Body of pancreas (tissue), 4 donors: ENCODE measurements at regions not wholly inside any gene's neighbourhood (a gene's known extent, or its start where the extent isn't known, plus 50 kb on each side); places are given as distances from the start of the nearest gene placed in this dataset.

ENCODE experiments used
- ATAC-seq: fragments of 150-250 bp; one replicate; pipeline ENCODE4 v1.9.1; 2016
- DNase-seq, 4 donors: peaks; one replicate each; pipeline ENCODE4 v3.0.0-alpha.2; 2019
- H3K27ac ChIP-seq, 4 donors: fragments of 200-600 bp; sonication (generic); 1 replicate in 3 of 4; 2 replicates in 1 of 4; pipeline versions ENCODE4 v1.5.1 to v1.6.1; 2016 to 2019; ENCODE audit warnings: mild to moderate bottlenecking in 1 of 4, mixed read lengths in 1 of 4, moderate library complexity in 1 of 4
- H3K27me3 ChIP-seq, 2 donors: fragments of 200-600 bp; sonication (generic); one replicate each; pipeline ENCODE4 v1.6.0; 2016; ENCODE audit warnings: mild to moderate bottlenecking in 1 of 2
- H3K36me3 ChIP-seq, 2 donors: fragments of 200-600 bp; sonication (generic); replicated peaks in 1 of 2; 2 replicates each; pipeline ENCODE4 v1.5.1; 2016; ENCODE audit warnings: low read depth in 2 of 2; ENCODE audit not compliant: insufficient read depth in 1 of 2
- H3K4me1 ChIP-seq: fragments of 200-600 bp; sonication (generic); one replicate; pipeline ENCODE4 v1.6.0; 2016
- H3K4me3 ChIP-seq, 2 donors: fragments of 200-600 bp; sonication (generic); 1 replicate in 1 of 2; 2 replicates in 1 of 2; pipeline ENCODE4 v1.5.1; 2016 to 2019
- H3K9me3 ChIP-seq, 3 donors: fragments of 200-600 bp; sonication (generic); 1 replicate in 2 of 3; 2 replicates in 1 of 3; pipeline ENCODE4 v1.5.1; 2016
- POLR2A ChIP-seq, 3 donors: fragments of 450-650 bp; IDR thresholded peaks; one replicate each; pipeline ENCODE4 v1.6.1; 2016; ENCODE audit warnings: antibody characterized with exemption in 3 of 3, mild to moderate bottlenecking in 2 of 3
- WGBS, 2 donors: methylation state at CpG; one replicate each; pipeline ENCODE4 v1.1.5; 2017; 5-methylcytosine and 5-hydroxymethylcytosine counted together
- intact Hi-C: fragments of 100-400 bp; cut with DNase I; formaldehyde crosslinking; loops from one replicate; pipeline ENCODE4 v1.15.1; 2023
- TF ChIP-seq, protein P1 (sequence below), 7 experiments: fragments of 450-650 bp in 4 of 7; fragments of 200-600 bp in 3 of 7; sonication (generic) in 3 of 7; IDR thresholded peaks; one replicate each; pipeline ENCODE4 v1.5.1; 2016 to 2019; ENCODE audit warnings: antibody characterized with exemption in 7 of 7

DNA sequence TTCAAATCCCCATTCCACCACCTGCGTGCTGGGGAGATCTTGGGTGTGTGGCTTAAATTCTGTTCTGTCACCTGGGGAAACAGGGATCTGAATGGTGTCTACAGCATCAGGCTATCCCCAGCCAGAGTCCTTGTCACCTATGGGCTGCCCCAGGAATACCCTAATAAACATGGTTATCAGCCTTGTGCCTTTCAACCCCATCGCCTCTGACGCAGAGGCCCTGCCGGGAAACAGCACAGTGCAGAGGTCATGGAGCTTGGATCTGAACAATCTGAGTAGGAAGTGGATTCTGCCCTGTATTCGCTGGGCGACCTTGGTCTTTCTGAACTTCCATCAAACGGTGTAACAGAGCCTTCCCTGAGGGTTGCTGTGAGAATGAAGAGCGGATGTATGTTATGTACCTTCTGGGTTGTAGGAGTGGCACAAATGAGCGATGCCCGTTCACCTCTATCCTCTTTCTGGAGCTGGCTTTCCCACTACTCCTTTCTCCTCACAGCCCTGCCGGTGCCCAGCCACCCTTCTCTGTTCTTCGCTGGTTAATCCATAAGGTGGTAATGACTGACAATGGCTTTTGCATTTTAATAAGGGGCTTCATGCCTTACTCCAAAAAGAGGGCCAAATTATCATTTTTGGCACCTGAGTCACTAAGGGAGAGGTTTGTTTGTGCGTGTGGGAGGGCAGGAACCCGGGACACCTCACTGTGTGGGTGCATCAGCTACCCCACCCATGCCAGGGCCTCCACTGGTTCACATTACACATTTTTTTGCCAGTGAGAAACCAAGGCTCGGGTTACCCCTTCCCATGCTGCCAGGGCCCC, 256.5 kb downstream of the MYCN start:
- ATAC-seq: no peak
- no peaks in the 10 kb centered on the region for H3K36me3 ChIP-seq
- no peaks in the 10 kb centered on the region for H3K4me1 ChIP-seq
- H3K4me3 ChIP-seq: no peak overlapping the region
- H3K9me3 ChIP-seq: no peaks in the 10 kb centered on the region
- intact Hi-C loops: no loop called here
- no peak for DNase-seq
- H3K27ac ChIP-seq: no peak overlapping the region
- TF ChIP-seq, protein P1, sequence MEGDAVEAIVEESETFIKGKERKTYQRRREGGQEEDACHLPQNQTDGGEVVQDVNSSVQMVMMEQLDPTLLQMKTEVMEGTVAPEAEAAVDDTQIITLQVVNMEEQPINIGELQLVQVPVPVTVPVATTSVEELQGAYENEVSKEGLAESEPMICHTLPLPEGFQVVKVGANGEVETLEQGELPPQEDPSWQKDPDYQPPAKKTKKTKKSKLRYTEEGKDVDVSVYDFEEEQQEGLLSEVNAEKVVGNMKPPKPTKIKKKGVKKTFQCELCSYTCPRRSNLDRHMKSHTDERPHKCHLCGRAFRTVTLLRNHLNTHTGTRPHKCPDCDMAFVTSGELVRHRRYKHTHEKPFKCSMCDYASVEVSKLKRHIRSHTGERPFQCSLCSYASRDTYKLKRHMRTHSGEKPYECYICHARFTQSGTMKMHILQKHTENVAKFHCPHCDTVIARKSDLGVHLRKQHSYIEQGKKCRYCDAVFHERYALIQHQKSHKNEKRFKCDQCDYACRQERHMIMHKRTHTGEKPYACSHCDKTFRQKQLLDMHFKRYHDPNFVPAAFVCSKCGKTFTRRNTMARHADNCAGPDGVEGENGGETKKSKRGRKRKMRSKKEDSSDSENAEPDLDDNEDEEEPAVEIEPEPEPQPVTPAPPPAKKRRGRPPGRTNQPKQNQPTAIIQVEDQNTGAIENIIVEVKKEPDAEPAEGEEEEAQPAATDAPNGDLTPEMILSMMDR (IDR thresholded peaks at IDR 0.05): no peak
- no peak for TF ChIP-seq POLR2A (IDR thresholded peaks at IDR 0.05)
- WGBS, 2 donors: 79 to 85% methylated on average over 14 to 15 of the region's 15 CpGs
- no peaks in the 10 kb centered on the region for H3K27me3 ChIP-seq

DNA sequence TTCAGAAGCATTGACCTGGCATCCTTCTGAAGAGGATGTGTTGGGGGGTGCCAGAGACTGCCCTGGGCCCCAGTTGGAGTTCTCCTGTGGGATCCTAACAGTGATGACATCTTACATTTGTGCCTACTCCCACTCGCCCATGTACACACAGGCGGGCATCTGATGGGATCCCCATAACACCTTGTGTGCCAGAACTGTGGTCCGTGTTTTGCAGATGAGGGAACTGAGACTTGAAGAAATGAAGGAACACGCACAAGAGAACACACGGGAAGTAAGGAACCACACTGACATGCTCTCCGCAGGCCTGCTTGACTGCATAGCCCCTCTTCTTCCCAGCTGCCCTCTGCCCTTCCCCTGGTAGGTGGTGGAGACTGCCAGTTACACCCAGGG, 255.3 kb downstream of the MYCN start:
- 88% methylated on average over 6 of the region's 6 CpGs for WGBS, 2 donors
- no peak for ATAC-seq
- intact Hi-C loops: no loop called here

DNA sequence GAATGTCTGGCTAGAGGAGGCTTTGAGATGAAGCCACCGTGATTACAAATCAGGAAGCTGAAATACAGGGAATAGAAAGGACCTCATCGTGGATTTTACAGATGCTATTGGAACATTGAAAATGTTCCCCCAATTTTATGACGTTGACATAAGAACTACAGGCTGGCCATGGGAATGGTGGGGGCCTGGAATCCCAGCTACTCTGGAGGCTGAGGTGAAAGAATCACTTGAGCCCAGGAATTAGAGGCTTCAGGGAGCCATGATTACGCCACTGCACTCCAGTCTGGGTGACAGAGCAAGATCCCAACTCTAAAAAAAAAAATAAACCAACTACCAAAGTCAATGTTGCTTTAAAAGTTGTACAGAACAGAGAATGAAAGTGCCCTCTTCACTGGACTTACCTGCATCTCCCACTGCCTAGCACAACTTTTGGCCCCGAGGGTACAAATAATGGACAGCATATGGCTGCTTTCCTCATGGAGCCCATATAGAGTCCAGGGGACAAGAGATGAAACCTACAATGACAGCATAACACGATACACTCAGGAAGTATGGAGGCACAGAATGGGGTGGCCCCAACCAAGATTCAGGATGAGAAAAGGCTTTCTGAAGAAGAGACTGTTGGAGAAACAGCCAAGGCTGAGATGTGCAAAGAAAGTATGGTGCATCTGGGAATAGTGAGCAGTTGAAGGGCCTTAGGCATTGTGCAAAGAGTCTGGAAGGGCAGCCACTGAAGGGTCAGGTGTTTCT, 254.8 kb downstream of the MYCN start:
- TF ChIP-seq, protein P1 (IDR thresholded peaks at IDR 0.05): no peak
- no peak for TF ChIP-seq POLR2A (IDR thresholded peaks at IDR 0.05)
- Histone ChIP-seq H3K4me3 (no peak overlapping the region), H3K9me3 (no peaks in the 10 kb centered on the region), H3K27me3 (no peaks in the 10 kb centered on the region), H3K4me1 (no peaks in the 10 kb centered on the region), H3K27ac (no peak overlapping the region), H3K36me3 (no peaks in the 10 kb centered on the region)
- 73% methylated on average over 6 of the region's 6 CpGs for WGBS, 2 donors
- ATAC-seq: no peak
- no peak for DNase-seq
- intact Hi-C loops: no loop called here

More for the DNA sequence above, 255.3 kb downstream of the MYCN start:
- no peak for DNase-seq
- no peaks in the 10 kb centered on the region for H3K9me3 ChIP-seq
- no peaks in the 10 kb centered on the region for H3K4me1 ChIP-seq
- TF ChIP-seq, protein P1 (IDR thresholded peaks at IDR 0.05): no peak
- no peak for TF ChIP-seq POLR2A (IDR thresholded peaks at IDR 0.05)
- H3K27ac ChIP-seq: no peak overlapping the region
- H3K4me3 ChIP-seq: no peak overlapping the region
- no peaks in the 10 kb centered on the region for H3K27me3 ChIP-seq
- no peaks in the 10 kb centered on the region for H3K36me3 ChIP-seq

DNA sequence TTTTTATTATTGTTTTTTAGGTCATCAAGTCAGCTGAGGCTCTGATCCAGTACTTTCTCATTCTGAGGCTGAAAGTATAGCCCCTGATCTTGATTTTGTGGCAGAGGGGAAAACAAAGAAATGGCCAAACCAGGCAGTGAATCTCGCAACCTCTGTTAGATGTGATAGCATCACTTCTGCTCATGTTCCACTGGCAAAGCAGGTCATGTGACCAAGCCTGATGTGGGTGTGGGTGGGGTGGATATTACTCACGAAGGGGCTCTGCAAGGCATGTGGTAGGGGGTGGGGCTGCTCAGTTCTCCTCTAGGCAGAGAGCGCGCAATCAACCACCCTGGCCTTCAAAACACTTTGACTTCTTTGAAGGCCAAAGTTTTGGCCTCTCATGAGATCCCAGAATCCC, 254.2 kb downstream of the MYCN start:
- DNase-seq (no peak), ATAC-seq (no peak)
- TF ChIP-seq, protein P1 (IDR thresholded peaks at IDR 0.05): no peak
- no peak for TF ChIP-seq POLR2A (IDR thresholded peaks at IDR 0.05)
- H3K9me3 ChIP-seq: no peaks in the 10 kb centered on the region
- no peak overlapping the region for H3K27ac ChIP-seq
- H3K4me3 ChIP-seq: no peak overlapping the region
- H3K36me3 ChIP-seq: no peaks in the 10 kb centered on the region
- WGBS, 2 donors: 74 to 85% methylated on average over 4 of the region's 4 CpGs
- H3K4me1 ChIP-seq: no peaks in the 10 kb centered on the region
- no peaks in the 10 kb centered on the region for H3K27me3 ChIP-seq
- intact Hi-C loops: no loop called here
